GM18507 (cell line): ENCODE measurements at regions not wholly inside any gene's neighbourhood (a gene's known extent, or its start where the extent isn't known, plus 50 kb on each side); places are given as distances from the start of the nearest gene placed in this dataset.

Experiments
- DNase-seq: peaks from one replicate; pipeline ENCODE4 v3.0.0; 2011; ENCODE audit warnings: low read depth; ENCODE audit not compliant: insufficient read length; ENCODE audit errors: extremely low spot score
- FAIRE-seq: peaks from 2 replicates; lab custom pipeline; 2011; peaks lifted over from hg19 to GRCh38; lab: Jason Lieb, UNC

- DNase-seq, result no peak
- FAIRE-seq, result no peak
These were observed 272.4 kb upstream of the MYO3A start for GRCh38 chr10:25661632-25662031.

- DNase-seq (no peak), FAIRE-seq (no peak)
These were observed 267.8 kb upstream of the MYO3A start for GRCh38 chr10:25666276-25666675.

- FAIRE-seq, result no peak
- no peak for DNase-seq
These were observed 258.8 kb upstream of the MYO3A start for GRCh38 chr10:25675204-25675603.

- FAIRE-seq, result no peak
These were observed 258.4 kb upstream of the MYO3A start for GRCh38 chr10:25675615-25676014.

GRCh38 chr10:25678220-25678619 lies 255.8 kb upstream of the MYO3A start:
- FAIRE-seq, result no peak
- DNase-seq, result no peak

More at GRCh38 chr10:25675615-25676014, 258.4 kb upstream of the MYO3A start:
- no peak for DNase-seq

GRCh38 chr10:25678666-25679065 lies 255.4 kb upstream of the MYO3A start:
- FAIRE-seq (no peak), DNase-seq (no peak)

GRCh38 chr10:25682203-25682851 lies 251.7 kb upstream of the MYO3A start:
- FAIRE-seq, result no peak
- no peak for DNase-seq

GRCh38 chr10:25683344-25683743 lies 250.7 kb upstream of the MYO3A start:
- no peak for FAIRE-seq
- DNase-seq, result no peak

GRCh38 chr10:25687521-25687920 lies 246.5 kb upstream of the MYO3A start:
- no peak for DNase-seq
- no peak for FAIRE-seq

- no peak for DNase-seq
These were observed 244.5 kb upstream of the MYO3A start for GRCh38 chr10:25689346-25690100.

GRCh38 chr10:25692761-25693160 lies 241.3 kb upstream of the MYO3A start:
- DNase-seq, result no peak
- FAIRE-seq, result no peak

More at GRCh38 chr10:25689346-25690100, 244.5 kb upstream of the MYO3A start:
- FAIRE-seq, result no peak

- FAIRE-seq, result no peak
- no peak for DNase-seq
These were observed 239.7 kb upstream of the MYO3A start for GRCh38 chr10:25694206-25694933.

GRCh38 chr10:25694971-25695370 lies 239.1 kb upstream of the MYO3A start:
- FAIRE-seq (no peak), DNase-seq (no peak)

- no peak for FAIRE-seq
- DNase-seq, result no peak
These were observed 238.4 kb upstream of the MYO3A start for GRCh38 chr10:25695586-25695985.

GRCh38 chr10:25696013-25696708 lies 237.9 kb upstream of the MYO3A start:
- FAIRE-seq, result no peak
- no peak for DNase-seq

GRCh38 chr10:25697412-25697811 lies 236.6 kb upstream of the MYO3A start:
- no peak for FAIRE-seq
- DNase-seq, result no peak

GRCh38 chr10:25698638-25699037 lies 235.4 kb upstream of the MYO3A start:
- DNase-seq (no peak), FAIRE-seq (no peak)

GRCh38 chr10:25699631-25700030 lies 234.4 kb upstream of the MYO3A start:
- DNase-seq, result no peak
- no peak for FAIRE-seq

- FAIRE-seq (no peak), DNase-seq (no peak)
These were observed 232.4 kb upstream of the MYO3A start for GRCh38 chr10:25701652-25702051.

GRCh38 chr10:25704622-25705021 lies 229.4 kb upstream of the MYO3A start:
- DNase-seq (no peak), FAIRE-seq (no peak)
